HCT116 (cell line): ENCODE measurements at regions not wholly inside any gene's neighbourhood (a gene's known extent, or its start where the extent isn't known, plus 50 kb on each side); places are given as distances from the start of the nearest gene placed in this dataset.
"Not testable (repeated sequence)": the region's sequence is repeated elsewhere in the genome, so short reads cannot be mapped to it uniquely, and the experiment has no call there.

Experiments
- ATAC-seq: fragments of 200-7000 bp; cut with Tn5 transposase; 2 replicates; pipeline ENCODE4 v1.9.1; 2020; ENCODE audit warnings: mild to moderate bottlenecking, moderate library complexity
- BruUV-seq: library from RNA; stranded (reverse); fragments of 400-500 nt; replicated peaks from 2 replicates; lab custom pipeline; 2021; lab: Mats Ljungman, UMichigan
- CTCF ChIA-PET: fragments of 300-600 bp; sonication (Branson Sonifier 250); formaldehyde crosslinking; loops from one replicate; lab custom pipeline; 2021; ENCODE audit warnings: antibody characterized with exemption; lab: Charles Lee
- POLR2A ChIA-PET: fragments of 300-600, 350-600 bp; sonication (Branson Sonifier 250); formaldehyde crosslinking; loops from one replicate; lab custom pipeline; 2021; ENCODE audit warnings: antibody characterized with exemption; lab: Charles Lee
- RAD21 ChIA-PET, 2 experiments: fragments of 300-600 bp; sonication (Branson Sonifier 250); formaldehyde crosslinking; loops; one replicate each; lab custom pipeline; 2023; ENCODE audit warnings: low total read pairs in 2 of 2; ENCODE audit not compliant: uncharacterized antibody in 2 of 2, unreplicated experiment in 2 of 2, low non-redundant PET in 1 of 2; lab: Charles Lee
- DNase-seq: peaks from one replicate; pipeline ENCODE4 v3.0.0-alpha.2; 2010; ENCODE audit warnings: low read depth, low spot score
- H2AFZ ChIP-seq: fragments of 200-600 bp; shearing (Covaris generic), sonication (generic); 2 replicates; pipeline ENCODE4 v1.6.1; 2017; ENCODE audit warnings: low read depth, mixed run types, mixed read lengths, antibody characterized with exemption, low read length; ENCODE audit not compliant: poor library complexity, severe bottlenecking
- H3K27ac ChIP-seq: 2 replicates; pipeline ENCODE4 v1.5.1; 2012; ENCODE audit warnings: low read depth, low read length
- H3K27me3 ChIP-seq: fragments of 200-600 bp; sonication (generic); 2 replicates; pipeline ENCODE4 v1.6.1; 2016; ENCODE audit warnings: mixed run types, low read length, mixed read lengths; ENCODE audit not compliant: insufficient read depth
- H3K36me3 ChIP-seq, 2 experiments: fragments of 200-500 bp in 1 of 2; fragments of 200-600 bp in 1 of 2; sonication (Bioruptor generic) in 1 of 2; sonication (generic) in 1 of 2; 2 replicates each; pipeline versions ENCODE4 v1.5.1 to v1.6.1; 2014 to 2016; ENCODE audit warnings: low read length in 2 of 2, inconsistent platforms in 1 of 2, mixed read lengths in 1 of 2, mixed run types in 1 of 2; ENCODE audit not compliant: insufficient read depth in 2 of 2, control insufficient read depth in 1 of 2
- H3K4me1 ChIP-seq, 2 experiments: fragments of 200-600 bp in 1 of 2; sonication (generic) in 1 of 2; 2 replicates each; pipeline versions ENCODE4 v1.5.1 to v1.6.1; 2012 to 2017; ENCODE audit warnings: low read length in 2 of 2, inconsistent platforms in 1 of 2, mild to moderate bottlenecking in 1 of 2, mixed read lengths in 1 of 2, mixed run types in 1 of 2, moderate library complexity in 1 of 2; ENCODE audit not compliant: insufficient read depth in 2 of 2, control insufficient read depth in 1 of 2
- H3K4me2 ChIP-seq: fragments of 200-600 bp; sonication (generic); 2 replicates; pipeline ENCODE4 v1.6.1; 2017; ENCODE audit warnings: mixed run types, low read length, mixed read lengths
- H3K4me3 ChIP-seq, 2 experiments: fragments of 200-600 bp in 1 of 2; sonication (generic) in 1 of 2; replicated peaks in 1 of 2; 2 replicates each; pipeline ENCODE4 v1.5.1; 2011 to 2016; ENCODE audit warnings: low read length in 2 of 2, control low read depth in 1 of 2, low read depth in 1 of 2, mild to moderate bottlenecking in 1 of 2, mixed read lengths in 1 of 2, mixed run types in 1 of 2
- H3K79me2 ChIP-seq: fragments of 200-600 bp; sonication (generic); 2 replicates; pipeline ENCODE4 v1.6.1; 2017; ENCODE audit warnings: mild to moderate bottlenecking, mixed run types, low read length, moderate library complexity, mixed read lengths; ENCODE audit not compliant: insufficient read depth
- H3K9ac ChIP-seq: fragments of 200-600 bp; sonication (generic); 2 replicates; pipeline ENCODE4 v1.6.1; 2016; ENCODE audit warnings: low read length, mixed read lengths
- H3K9me2 ChIP-seq: fragments of 200-600 bp; sonication (generic), shearing (Covaris generic); 2 replicates; pipeline ENCODE4 v1.6.1; 2017; ENCODE audit warnings: mixed run types, mild to moderate bottlenecking, moderate library complexity; ENCODE audit not compliant: insufficient read depth
- H3K9me3 ChIP-seq, 2 experiments: fragments of 200-500 bp in 1 of 2; fragments of 200-600 bp in 1 of 2; sonication (Bioruptor generic) in 1 of 2; sonication (generic) in 1 of 2; 2 replicates each; pipeline ENCODE4 v1.6.1; 2014 to 2017; ENCODE audit warnings: low read length in 2 of 2, mixed read lengths in 2 of 2, inconsistent platforms in 1 of 2, low read depth in 1 of 2, mild to moderate bottlenecking in 1 of 2, mixed run types in 1 of 2, moderate library complexity in 1 of 2; ENCODE audit not compliant: control insufficient read depth in 1 of 2, insufficient read depth in 1 of 2
- H4K20me1 ChIP-seq: fragments of 200-600 bp; sonication (generic), shearing (Covaris generic); 2 replicates; pipeline ENCODE4 v1.6.1; 2017; ENCODE audit warnings: mixed run types, mild to moderate bottlenecking, moderate library complexity; ENCODE audit not compliant: insufficient read depth
- CBX3 ChIP-seq: IDR thresholded peaks from 2 replicates; pipeline ENCODE4 v1.6.1; 2012; ENCODE audit warnings: low read depth
- RAD21 ChIP-seq: IDR thresholded peaks from 2 replicates; pipeline ENCODE4 v1.6.1; 2012; ENCODE audit warnings: low read depth, mild to moderate bottlenecking
- intact Hi-C: fragments of 100-400 bp; cut with micrococcal nuclease; formaldehyde crosslinking; loops from 2 replicates; pipeline ENCODE4 v1.10.0; 2022

GRCh38 chr3:185306286-185306685 is 52.4 kb upstream of the EHHADH start:
- POLR2A ChIA-PET, intact Hi-C loops, H3K27me3 ChIP-seq, RAD21 ChIA-PET, H3K9me2 ChIP-seq, DNase-seq, BruUV-seq, H3K79me2 ChIP-seq, H3K4me3 ChIP-seq, ATAC-seq, H3K36me3 ChIP-seq, H3K4me1 ChIP-seq, H4K20me1 ChIP-seq, H2AFZ ChIP-seq, CTCF ChIA-PET, H3K9me3 ChIP-seq, H3K27ac ChIP-seq, H3K4me2 ChIP-seq, H3K9ac ChIP-seq: not testable (repeated sequence)

DNA sequence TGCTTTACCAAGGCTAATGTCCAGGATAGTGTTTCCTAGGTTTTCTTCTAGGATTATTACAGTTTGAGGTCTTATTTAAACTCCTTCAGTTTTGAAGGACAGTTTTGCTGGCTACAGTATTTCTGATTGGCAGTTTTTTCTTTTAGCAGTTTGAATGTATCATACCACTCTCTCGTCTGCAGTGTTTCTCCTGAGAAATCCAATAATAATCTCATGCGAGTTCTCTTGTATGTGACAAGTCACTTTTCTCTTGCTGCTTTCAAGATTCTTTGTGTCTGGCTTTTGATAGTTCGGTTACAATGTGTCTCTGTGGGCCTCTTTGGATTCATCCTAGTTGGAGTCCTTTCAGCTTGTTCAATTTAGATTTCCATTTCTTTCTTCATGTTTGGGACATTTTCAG is 53.0 kb upstream of the EHHADH start:
- Histone ChIP-seq H3K79me2 (no peaks in the 10 kb centered on the region), H3K27me3 (no peaks in the 10 kb centered on the region), H3K4me1 (no peaks in the 10 kb centered on the region), H3K9me2 (no peaks in the 10 kb centered on the region), H3K4me3 (no peak overlapping the region), H2AFZ (no peak overlapping the region), H3K9ac (no peak overlapping the region), H3K4me2 (no peak overlapping the region), H4K20me1 (no peaks in the 10 kb centered on the region), H3K36me3 (no peaks in the 10 kb centered on the region), H3K9me3 (peaks cover 0 to 3% of the 10 kb centered on the region in 2 experiments; a peak in 1 of 4 replicates), H3K27ac (no peak overlapping the region)
- no TSS peak for BruUV-seq
- intact Hi-C loops, result no loop called here
- TF ChIP-seq CBX3 (peak; percentile 32; the same call in 1 of the 2 replicates), RAD21 (no peak)
- CTCF ChIA-PET, result interaction anchor here (0.8 to 1.7 kb wide), 2 partner anchors 9 to 16 kb away, joined by 3 to 4 read pairs; no protein-coding TSS in a partner anchor
- ATAC-seq (no peak), DNase-seq (no peak)
- RAD21 ChIA-PET, result no interaction called here
- POLR2A ChIA-PET, result no interaction called here
